IMR-90 (cell line): ENCODE measurements at regions not wholly inside any gene's neighbourhood (a gene's known extent, or its start where the extent isn't known, plus 50 kb on each side); places are given as distances from the start of the nearest gene placed in this dataset.

Source experiments
- ATAC-seq: fragments of 200-7000 bp; cut with Tn5 transposase; 2 replicates; pipeline ENCODE4 v1.9.1; 2020; ENCODE audit warnings: low read depth, mild to moderate bottlenecking, moderate library complexity
- BruUV-seq: library from RNA; stranded (reverse); fragments of 400-500 nt; replicated peaks from 2 replicates; lab custom pipeline; 2021; lab: Mats Ljungman, UMichigan
- CTCF ChIA-PET: fragments of 300-600 bp; formaldehyde crosslinking; extraction: SDS; loops from one replicate; lab custom pipeline; 2021; ENCODE audit warnings: antibody characterized with exemption; lab: Yijun Ruan, JAX
- POLR2A ChIA-PET: fragments of 300-600 bp; sonication (Branson Sonifier 250); formaldehyde crosslinking; loops from one replicate; lab custom pipeline; 2022; ENCODE audit warnings: antibody characterized with exemption; ENCODE audit not compliant: unreplicated experiment; lab: Charles Lee
- DNase-seq: peaks from one replicate; pipeline ENCODE4 v3.0.0; 2013
- H2AFZ ChIP-seq: replicated peaks from 2 replicates; pipeline ENCODE3; 2013; ENCODE audit warnings: low read length, mild to moderate bottlenecking; ENCODE audit not compliant: poor library complexity
- H2AK5ac ChIP-seq: 2 replicates; pipeline ENCODE4 v1.6.1; 2013; ENCODE audit warnings: low read depth, low read length, inconsistent platforms
- H2AK9ac ChIP-seq: replicated peaks from 2 replicates; pipeline ENCODE3; 2013; ENCODE audit warnings: mild to moderate bottlenecking, low read depth, low read length, moderate library complexity; ENCODE audit not compliant: poor library complexity
- H2BK120ac ChIP-seq: 2 replicates; pipeline ENCODE4 v1.6.1; 2013; ENCODE audit warnings: low read depth, low read length, inconsistent platforms
- H2BK15ac ChIP-seq: 3 replicates; pipeline ENCODE4 v1.6.1; 2013; ENCODE audit warnings: low read depth, low read length, inconsistent platforms
- H2BK20ac ChIP-seq: 2 replicates; pipeline ENCODE4 v1.6.1; 2013; ENCODE audit warnings: low read depth, mild to moderate bottlenecking, inconsistent platforms, low read length, moderate library complexity
- H2BK5ac ChIP-seq: 2 replicates; pipeline ENCODE4 v1.6.1; 2013; ENCODE audit warnings: mild to moderate bottlenecking, low read depth, low read length, inconsistent platforms; ENCODE audit not compliant: poor library complexity, severe bottlenecking
- H3K14ac ChIP-seq: replicated peaks from 2 replicates; pipeline ENCODE4 v1.6.1; 2013; ENCODE audit warnings: low read depth, low read length, inconsistent platforms
- H3K18ac ChIP-seq: 2 replicates; pipeline ENCODE4 v1.6.1; 2013; ENCODE audit warnings: low read depth, low read length, control low read depth
- H3K23ac ChIP-seq: 2 replicates; pipeline ENCODE4 v1.6.1; 2013; ENCODE audit warnings: low read depth, low read length, inconsistent platforms
- H3K27ac ChIP-seq: 2 replicates; pipeline ENCODE4 v1.5.1; 2013; ENCODE audit warnings: mild to moderate bottlenecking, control low read depth, low read length; ENCODE audit not compliant: insufficient read depth
- H3K27me3 ChIP-seq: 2 replicates; pipeline ENCODE4 v1.6.1; 2013; ENCODE audit warnings: low read length; ENCODE audit not compliant: control insufficient read depth, insufficient read depth
- H3K36me3 ChIP-seq: 2 replicates; pipeline ENCODE4 v1.6.1; 2013; ENCODE audit warnings: low read length, mixed read lengths; ENCODE audit not compliant: control insufficient read depth, insufficient read depth
- H3K4ac ChIP-seq: 2 replicates; pipeline ENCODE4 v1.6.1; 2013; ENCODE audit warnings: low read depth, low read length, inconsistent platforms
- H3K4me1 ChIP-seq: 2 replicates; pipeline ENCODE4 v1.6.1; 2013; ENCODE audit warnings: low read length, mixed read lengths; ENCODE audit not compliant: control insufficient read depth, insufficient read depth
- H3K4me2 ChIP-seq: 2 replicates; pipeline ENCODE4 v1.6.1; 2013; ENCODE audit warnings: low read depth, mild to moderate bottlenecking, control low read depth, low read length, moderate library complexity
- H3K4me3 ChIP-seq: 2 replicates; pipeline ENCODE4 v1.5.1; 2013; ENCODE audit warnings: low read depth, mild to moderate bottlenecking, control low read depth, low read length, moderate library complexity; ENCODE audit not compliant: insufficient read depth
- H3K56ac ChIP-seq: 2 replicates; pipeline ENCODE4 v1.6.1; 2013; ENCODE audit warnings: low read length, inconsistent platforms; ENCODE audit not compliant: insufficient read depth; ENCODE audit errors: extremely low read depth
- H3K79me1 ChIP-seq, 2 experiments: 2 replicates each; pipeline ENCODE4 v1.6.1; 2013; ENCODE audit warnings: low read length in 2 of 2, inconsistent platforms in 1 of 2, low read depth in 1 of 2
- H3K9ac ChIP-seq: 2 replicates; pipeline ENCODE4 v1.6.1; 2013; ENCODE audit warnings: low read depth, low read length, control low read depth
- H3K9me1 ChIP-seq: 2 replicates; pipeline ENCODE4 v1.6.1; 2013; ENCODE audit warnings: low read length, inconsistent platforms; ENCODE audit not compliant: insufficient read depth
- H3K9me3 ChIP-seq: 2 replicates; pipeline ENCODE4 v1.6.1; 2013; ENCODE audit warnings: low read length; ENCODE audit not compliant: control insufficient read depth, insufficient read depth
- H4K20me1 ChIP-seq: 2 replicates; pipeline ENCODE4 v1.6.1; 2013; ENCODE audit warnings: low read length, inconsistent platforms; ENCODE audit not compliant: insufficient read depth
- H4K5ac ChIP-seq: 2 replicates; pipeline ENCODE4 v1.6.1; 2013; ENCODE audit warnings: mild to moderate bottlenecking, low read depth, low read length, control low read depth
- H4K8ac ChIP-seq, 2 experiments: 2 replicates each; pipeline ENCODE4 v1.6.1; 2013; ENCODE audit warnings: low read depth in 2 of 2, low read length in 2 of 2, control low read depth in 1 of 2, inconsistent platforms in 1 of 2
- H4K91ac ChIP-seq: 2 replicates; pipeline ENCODE4 v1.6.1; 2013; ENCODE audit warnings: low read depth, low read length, inconsistent platforms; ENCODE audit not compliant: insufficient read depth
- BHLHE40 ChIP-seq: fragments of 150-350 bp; IDR thresholded peaks from 2 replicates; pipeline ENCODE4 v1.6.1; 2016; ENCODE audit warnings: mild to moderate bottlenecking, low read depth, low read length
- NFE2L2 ChIP-seq: fragments of 150-350 bp; IDR thresholded peaks from 2 replicates; pipeline ENCODE4 v1.6.1; 2016; ENCODE audit warnings: low read depth, mild to moderate bottlenecking, low read length
- RFX5 ChIP-seq: IDR thresholded peaks from 2 replicates; pipeline ENCODE4 v1.8.0; 2012; ENCODE audit warnings: low read depth, mild to moderate bottlenecking, low read length, moderate library complexity
- SMC3 ChIP-seq: fragments of 150-350 bp; IDR thresholded peaks from 2 replicates; pipeline ENCODE4 v1.6.1; 2016; ENCODE audit warnings: low read depth, mild to moderate bottlenecking, antibody characterized with exemption, low read length, moderate library complexity
- dilution Hi-C: fragments of 300-500 bp; cut with HindIII; formaldehyde crosslinking; loops from one replicate; pipeline ENCODE4 v1.14.3; 2018; ENCODE audit warnings: low sequenced_read_pairs; ENCODE audit not compliant: unreplicated experiment
- in situ Hi-C: fragments of 300-500 bp; cut with MboI; formaldehyde crosslinking; loops from 3 replicates; pipeline ENCODE4 v1.14.3; 2019; ENCODE audit warnings: low sequenced_read_pairs, inconsistent platforms, mixed read lengths
- intact Hi-C: fragments of 100-400 bp; cut with micrococcal nuclease; formaldehyde crosslinking; loops from 2 replicates; pipeline ENCODE4 v1.10.0; 2022

GRCh38 chr3:104788807-104789206 lies 577.9 kb upstream of the ALCAM start:
- no TSS peak for BruUV-seq
- no peaks in the 10 kb centered on the region for H3K9me3 ChIP-seq
- H2AK5ac ChIP-seq, result no peak overlapping the region
- no peaks in the 10 kb centered on the region for H3K27me3 ChIP-seq
- H3K14ac ChIP-seq, result no peak overlapping the region
- H4K5ac ChIP-seq, result no peak overlapping the region
- no peak overlapping the region for H2BK15ac ChIP-seq
- no peak overlapping the region for H3K56ac ChIP-seq
- H2AFZ ChIP-seq, result no peak overlapping the region
- no peak overlapping the region for H3K23ac ChIP-seq
- no peak overlapping the region for H2BK120ac ChIP-seq
- no peak overlapping the region for H2BK20ac ChIP-seq
- no peaks in the 10 kb centered on the region for H4K20me1 ChIP-seq
- H4K91ac ChIP-seq, result no peak overlapping the region
- ChIA-PET POLR2A (no interaction called here), CTCF (no interaction called here)
- H3K4me1 ChIP-seq, result no peaks in the 10 kb centered on the region
- H3K27ac ChIP-seq, result no peak overlapping the region
- ATAC-seq, result no peak
- no peak overlapping the region for H3K4ac ChIP-seq
- H3K4me2 ChIP-seq, result no peak overlapping the region
- no peak for DNase-seq
- H4K8ac ChIP-seq, result no peak overlapping the region
- no peak for TF ChIP-seq NFE2L2
- TF ChIP-seq RFX5, result no peak
- TF ChIP-seq BHLHE40, result no peak
- TF ChIP-seq SMC3, result no peak
- H3K79me1 ChIP-seq, result no peaks in the 10 kb centered on the region
- no peak overlapping the region for H3K9ac ChIP-seq
- dilution Hi-C loops (no loop called here), in situ Hi-C loops (no loop called here), intact Hi-C loops (no loop called here)
- no peak overlapping the region for H3K4me3 ChIP-seq
- H2AK9ac ChIP-seq, result no peak overlapping the region
- H3K36me3 ChIP-seq, result no peaks in the 10 kb centered on the region
- H3K18ac ChIP-seq, result no peak overlapping the region
- no peak overlapping the region for H2BK5ac ChIP-seq
- H3K9me1 ChIP-seq, result no peaks in the 10 kb centered on the region
